Hematopoietic multipotent progenitor cell treated with erythropoietin and hydrocortisone succinate and interleukin-3 and kit ligand, for 6 days (in vitro differentiated cells): ENCODE measurements at regions not wholly inside any gene's neighbourhood (a gene's known extent, or its start where the extent isn't known, plus 50 kb on each side); places are given as distances from the start of the nearest gene placed in this dataset.
"Not testable (repeated sequence)": the region's sequence is repeated elsewhere in the genome, so short reads cannot be mapped to it uniquely, and the experiment has no call there.

ENCODE experiments used
- DNase-seq: peaks from one replicate; pipeline ENCODE4 v3.0.0-alpha.2; 2015

DNA sequence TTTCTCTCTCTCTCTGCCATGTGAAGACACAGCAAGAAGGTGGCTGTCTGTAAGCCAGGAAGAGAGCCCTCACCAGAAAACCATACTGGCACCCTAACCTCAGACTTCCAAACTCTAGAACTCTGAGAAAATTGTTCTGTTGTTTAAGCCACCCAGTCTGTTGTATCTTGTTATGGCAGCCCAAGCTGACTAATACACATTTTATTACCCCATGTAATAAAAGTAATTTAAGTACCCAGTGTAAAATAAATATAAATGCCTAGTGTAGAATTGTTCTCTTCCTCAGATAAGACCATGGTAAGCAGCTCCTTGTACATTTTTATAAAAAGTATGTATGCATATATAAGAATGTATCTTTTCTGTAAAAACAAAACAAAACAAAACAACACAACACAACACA, 119.7 kb downstream of the DTL start:
- DNase-seq = no peak

DNA sequence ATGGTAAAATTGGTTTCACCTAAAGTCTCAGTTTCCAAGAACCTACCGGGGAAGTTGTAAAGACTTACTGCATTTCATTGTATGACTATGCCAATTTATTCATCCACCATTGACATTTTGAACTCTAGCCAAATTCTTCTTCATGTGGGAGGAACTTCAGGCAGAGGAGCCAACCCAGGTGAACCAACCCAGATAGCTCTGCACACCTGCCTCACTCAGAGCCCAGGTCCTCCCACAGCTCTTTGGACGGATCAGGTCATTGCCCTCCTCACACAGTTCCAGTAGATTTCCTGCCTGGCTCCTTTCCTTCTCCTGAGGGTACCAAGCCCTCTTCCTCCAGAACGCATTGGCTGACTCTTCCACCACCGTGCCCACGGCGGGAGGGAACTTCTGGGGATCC, 121.7 kb downstream of the DTL start:
- no peak for DNase-seq

DNA sequence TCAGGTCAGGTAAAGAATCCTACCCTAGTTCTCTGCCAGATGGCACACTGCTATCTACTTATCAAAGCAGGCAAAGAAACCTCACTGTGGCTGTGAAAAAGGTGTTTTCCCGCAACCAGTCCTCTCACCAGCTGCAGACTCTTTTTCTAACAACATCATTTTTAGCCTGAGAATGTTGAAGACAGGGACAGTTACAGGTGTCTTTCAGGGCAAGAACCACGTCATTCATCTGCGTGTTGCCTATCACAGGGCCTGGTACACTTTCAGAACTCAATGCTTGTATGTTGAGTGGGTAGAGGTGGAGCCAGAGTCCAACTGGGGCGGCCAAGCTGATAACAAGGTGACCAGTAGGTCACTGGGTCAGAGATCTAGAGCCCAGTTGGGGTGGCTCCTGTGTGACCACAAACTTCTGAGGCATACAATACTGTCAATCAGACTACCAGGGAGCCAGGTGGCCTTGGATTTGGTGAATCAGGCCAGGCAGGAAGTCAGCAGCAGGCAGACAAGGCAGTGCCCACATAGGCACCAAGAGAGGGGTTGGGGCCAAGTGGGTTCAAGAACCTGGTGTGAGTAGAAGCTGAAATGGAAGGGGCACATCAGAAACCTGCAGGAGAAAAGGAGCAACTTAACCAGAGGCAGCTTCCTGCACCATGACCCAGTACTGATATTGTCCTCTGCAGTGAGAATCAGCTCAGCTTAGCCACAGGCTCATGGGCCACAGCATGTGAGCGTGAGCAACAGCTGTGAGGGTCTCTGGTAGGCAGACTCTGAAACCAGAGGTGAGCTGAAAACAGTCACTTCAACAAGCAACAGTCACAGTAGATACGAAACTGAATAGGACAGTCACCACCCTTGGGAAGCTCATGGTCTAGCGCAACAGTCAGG, 123.6 kb downstream of the DTL start:
- no peak for DNase-seq

DNA sequence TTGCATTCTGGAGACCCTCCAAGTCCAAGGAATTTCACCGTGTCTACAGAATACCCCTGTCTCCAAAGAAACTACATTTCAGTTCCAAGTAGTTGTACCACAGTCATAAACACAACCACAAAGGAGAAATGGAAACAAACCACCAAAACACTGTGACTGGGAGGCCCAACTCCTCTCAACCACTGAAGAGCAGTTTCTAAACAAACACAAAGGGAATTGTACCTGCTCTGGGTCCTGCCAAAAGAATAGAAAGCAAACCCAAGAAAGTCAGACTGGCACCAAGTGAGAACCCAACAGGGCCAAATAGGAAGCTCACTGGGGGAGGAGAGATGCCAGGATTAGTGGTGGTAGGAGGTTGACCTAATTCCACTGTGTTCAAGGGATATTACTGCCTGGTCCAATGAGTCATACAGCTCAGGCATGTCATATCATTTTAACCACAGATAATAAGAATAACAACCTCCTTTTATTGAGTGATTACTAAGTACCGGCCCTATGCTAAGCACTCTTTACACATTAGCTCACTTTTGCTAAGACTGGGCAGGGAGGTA, 123.9 kb upstream of the PPP2R5A start:
- DNase-seq = peak; percentile 62

DNA sequence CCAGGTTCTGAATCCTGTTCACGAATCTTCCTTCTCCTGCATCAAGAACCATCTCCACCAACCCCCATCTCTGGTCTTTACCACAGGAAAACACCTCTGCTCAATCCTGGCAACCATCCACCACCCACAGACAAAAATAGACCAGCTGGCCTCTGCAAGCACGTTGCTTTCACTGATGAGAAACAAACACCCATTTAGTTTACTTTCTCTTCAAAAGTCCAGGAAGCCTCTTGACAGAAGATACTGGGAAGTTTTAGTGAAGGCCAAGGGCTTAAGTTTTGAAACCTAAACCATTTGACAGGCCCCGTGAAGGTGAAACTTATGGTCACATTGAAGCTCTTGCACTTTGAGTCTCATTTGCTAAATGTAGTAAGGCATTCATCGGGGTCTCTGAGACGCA, 122.6 kb upstream of the PPP2R5A start:
- peak; percentile 59 for DNase-seq

DNA sequence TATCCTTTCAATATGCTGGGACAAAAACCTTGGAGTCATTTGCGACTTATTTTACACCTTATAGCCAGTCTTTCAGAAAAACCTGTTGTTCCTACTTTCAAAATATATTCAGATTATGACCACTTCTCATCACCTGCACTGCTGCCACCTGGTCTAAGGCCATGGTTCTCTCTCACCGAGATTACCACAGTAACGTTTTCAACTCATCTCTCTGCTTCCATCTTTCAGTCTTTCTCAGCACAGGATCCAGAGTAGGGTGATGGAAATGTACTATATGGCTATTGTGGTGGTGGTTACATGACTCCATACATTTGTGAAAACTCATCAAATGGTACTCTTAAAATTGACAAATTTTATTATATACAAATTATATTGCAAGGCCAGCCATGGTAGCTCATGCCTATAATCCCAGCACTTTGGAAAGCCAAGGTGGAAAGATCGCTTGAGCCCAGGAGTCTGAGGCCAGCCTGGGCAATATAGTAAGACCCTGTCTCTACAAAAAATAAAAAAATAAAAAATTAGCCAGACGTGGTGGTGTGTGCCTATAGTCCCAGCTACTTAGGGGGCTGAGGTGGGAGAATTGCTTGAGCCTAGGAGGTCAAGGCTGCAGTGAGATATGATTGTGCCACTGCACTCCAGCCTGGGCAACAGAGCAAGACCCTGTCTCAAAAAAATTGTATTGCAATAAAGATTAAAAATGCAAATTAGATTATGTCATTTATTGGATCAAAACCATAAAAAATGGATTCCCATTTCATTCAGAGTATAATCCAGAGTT, 120.9 kb upstream of the PPP2R5A start:
- DNase-seq = no peak

DNA sequence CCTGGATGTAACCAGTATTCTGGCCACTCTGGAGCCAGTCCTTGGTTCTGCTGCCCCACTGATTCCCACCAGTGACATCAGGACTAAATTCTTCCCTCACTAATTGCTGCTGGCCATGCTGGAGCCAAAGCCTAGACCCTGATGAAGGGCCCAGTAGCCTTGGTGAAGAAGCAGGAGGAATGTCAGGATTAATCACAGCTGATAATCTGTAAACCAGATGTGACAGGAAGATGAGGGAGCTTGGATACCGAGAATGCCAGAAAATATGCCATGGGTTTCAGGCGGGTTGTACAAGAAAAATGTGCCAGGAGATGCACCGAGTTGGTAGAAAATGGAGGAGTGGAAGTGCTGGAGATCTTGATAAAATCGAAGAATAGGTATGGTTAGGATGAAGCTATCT, 119.0 kb upstream of the PPP2R5A start:
- no peak for DNase-seq

DNA sequence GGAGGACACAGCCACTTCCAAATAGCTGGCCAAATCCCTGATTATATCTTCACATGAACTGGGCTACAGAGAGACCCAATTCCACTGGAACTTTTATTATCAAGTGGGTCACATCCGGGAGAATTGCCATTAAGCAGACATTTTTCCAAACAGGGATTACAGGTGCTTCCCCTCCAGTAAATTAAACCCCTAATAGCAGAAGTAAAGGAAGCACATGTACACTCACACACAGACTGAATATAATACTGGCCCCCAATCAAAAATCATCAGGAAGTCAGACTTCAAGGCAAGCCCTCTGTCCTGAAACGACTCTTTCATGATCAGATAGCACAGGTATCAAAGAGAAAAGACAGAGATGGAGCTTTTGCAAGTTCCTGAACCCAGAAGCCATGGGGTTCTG, 118.6 kb upstream of the PPP2R5A start:
- DNase-seq = no peak

DNA sequence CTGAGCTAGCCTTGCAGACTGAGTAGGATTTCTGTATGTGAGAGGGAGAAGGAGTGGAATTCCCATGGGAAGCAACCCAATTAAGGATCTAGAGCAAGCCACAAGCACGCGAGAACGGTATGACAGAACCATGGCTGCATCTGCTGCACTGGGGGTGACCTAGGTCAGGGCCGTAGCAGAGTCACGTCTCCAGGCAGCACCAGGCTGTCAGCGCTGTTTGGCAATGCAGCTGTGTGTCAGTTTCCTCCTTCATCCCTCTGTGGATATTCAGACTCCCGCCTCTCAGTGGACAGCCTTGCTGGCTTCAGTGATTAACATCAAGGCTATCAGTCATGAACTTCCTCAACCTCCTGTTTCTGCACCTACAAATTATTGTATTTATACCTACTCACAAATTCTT, 118.1 kb upstream of the PPP2R5A start:
- no peak for DNase-seq

DNA sequence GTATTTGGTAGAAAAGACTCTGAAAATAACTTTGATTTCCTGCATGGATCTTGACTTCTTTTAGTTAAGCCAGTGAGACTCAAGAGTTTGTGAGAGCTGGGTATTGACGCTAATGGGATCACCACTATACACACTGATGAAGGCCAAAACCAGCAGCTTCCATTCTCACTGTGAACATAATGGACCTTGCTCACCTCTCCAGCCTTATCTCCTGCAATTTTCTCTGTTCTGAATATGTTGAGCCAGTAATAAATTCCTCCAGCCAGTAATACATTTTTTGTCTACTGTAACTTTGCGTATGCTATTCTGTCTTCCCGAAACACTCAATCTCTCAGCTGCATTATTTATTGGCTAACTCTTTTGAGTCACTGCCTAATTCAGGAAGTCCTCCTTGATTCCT, 111.6 kb upstream of the PPP2R5A start:
- no peak for DNase-seq

DNA sequence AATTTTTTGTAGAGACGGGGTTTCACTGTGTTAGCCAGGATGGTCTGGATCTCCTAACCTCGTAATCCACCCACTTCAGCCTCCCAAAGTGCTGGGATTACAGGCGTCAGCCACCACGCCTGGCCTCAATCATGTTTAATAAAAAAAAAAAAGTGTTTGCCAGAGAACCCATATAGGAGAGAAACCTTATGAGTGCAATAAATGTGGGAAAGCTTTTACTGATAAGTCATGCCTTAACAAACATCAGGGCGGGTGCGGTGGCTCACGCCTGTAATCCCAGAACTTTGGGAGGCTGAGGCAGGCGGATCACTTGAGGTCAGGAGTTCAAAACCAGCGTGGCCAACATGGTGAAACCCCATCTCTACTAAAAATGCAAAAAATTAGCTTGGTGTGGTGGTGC, 110.9 kb upstream of the PPP2R5A start:
- not testable (repeated sequence) for DNase-seq

DNA sequence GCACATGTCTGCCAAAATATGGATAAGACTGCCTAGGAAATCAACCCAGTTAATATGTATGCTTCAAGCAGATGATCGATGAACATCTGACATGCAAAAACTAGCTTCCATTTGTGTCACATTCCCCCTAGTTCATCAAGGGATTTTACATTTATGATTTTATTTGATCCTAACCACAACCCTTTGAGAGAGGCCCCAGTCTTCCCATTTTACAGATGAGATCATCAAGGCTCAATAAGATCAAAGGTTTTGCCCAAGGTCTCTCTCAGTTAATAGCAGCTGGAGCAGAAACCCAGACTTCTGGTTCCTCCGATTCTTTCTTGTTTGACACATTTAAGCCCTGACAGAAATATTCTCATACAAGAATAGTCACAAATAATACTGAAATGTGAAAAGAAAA, 107.7 kb upstream of the PPP2R5A start:
- DNase-seq = no peak

DNA sequence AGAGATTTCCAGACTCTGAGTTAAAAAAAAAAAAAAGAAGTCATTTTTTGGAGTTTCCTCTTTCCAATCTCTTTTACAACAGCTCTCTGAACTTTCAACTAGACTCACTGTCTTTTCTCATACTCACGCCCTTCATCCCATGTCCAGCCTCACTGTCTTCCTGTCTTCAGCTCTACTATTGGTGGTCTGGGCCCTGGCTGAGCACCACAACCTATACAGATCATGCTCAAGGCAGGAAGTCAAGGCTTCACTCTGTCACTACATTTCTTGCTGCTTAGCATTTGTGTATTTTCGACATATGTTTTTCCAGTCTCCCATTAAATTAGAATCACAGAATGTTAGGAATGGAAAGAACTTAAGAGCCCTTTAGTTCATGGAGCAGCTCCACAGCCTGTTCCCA, 106.4 kb upstream of the PPP2R5A start:
- DNase-seq = no peak

DNA sequence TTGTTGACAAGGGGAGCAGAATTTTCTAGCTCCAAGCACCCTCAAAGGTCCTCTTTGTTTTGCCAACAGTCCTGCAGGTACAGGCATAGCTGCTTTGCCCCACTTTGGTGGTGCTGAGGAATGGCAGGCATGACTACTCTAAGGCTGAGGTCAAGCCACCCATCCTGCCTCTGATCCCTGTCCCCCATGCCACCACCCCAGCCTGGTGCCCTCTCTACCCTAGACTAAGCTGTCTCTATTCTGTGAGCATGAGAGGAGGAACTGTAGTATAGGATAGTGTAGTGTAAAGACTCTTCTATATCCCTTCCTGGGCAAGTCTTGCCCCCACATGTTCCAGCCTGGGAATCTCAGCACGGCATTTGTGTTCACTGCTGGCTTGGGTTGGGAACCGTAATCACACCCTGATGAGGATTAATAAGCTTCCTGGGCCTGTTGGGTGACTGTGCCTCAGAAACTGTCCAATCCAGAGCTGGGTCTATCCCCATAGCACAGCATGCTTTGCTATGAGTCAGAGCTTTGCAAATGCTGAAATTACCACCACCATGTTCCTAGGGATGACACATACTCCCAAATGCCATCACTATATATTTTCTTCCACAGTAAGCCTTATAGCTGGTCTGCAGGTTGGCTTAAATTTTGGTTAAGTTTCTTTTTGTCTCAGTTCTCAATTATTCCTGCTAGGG, 105.7 kb upstream of the PPP2R5A start:
- no peak for DNase-seq

DNA sequence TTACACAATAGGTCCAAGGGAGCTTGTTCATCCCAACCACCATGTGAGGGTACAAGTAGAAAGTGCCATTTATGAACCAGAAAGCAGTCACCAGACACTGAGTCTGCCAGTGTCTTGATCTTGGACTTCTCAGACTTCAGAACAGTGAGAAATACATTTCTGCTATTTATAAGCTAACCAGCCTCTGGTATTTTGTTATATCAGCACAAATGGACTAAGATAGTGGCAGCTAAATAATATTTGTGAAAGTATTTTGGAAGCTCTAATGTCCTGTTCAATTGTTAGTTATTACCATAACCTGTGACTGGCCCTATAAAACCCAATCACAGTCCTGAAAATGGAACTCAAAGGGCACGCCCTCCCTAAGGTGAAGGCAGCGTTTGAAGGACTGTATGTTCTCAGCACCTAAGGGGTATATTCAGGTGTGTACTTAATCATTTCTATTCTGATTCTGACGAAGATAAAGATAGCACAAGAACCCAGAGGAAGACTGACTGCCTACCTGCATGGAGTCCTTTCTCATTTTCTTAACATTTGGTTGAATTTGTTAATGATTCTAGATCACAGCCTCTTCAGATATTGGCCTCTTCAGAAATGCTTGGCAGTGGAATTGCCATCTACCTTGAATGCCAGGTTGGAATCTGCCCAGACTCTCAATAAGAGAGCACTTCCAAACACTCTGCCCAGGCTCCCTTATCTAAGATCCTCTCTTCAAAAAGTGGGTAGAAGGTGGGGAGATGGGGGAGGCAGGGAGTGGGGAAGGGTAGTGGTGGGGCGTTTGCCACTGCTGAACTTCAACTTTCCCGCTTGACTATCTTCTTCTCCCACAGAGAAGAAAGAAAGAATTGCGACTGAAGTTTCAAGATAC, 104.0 kb upstream of the PPP2R5A start:
- DNase-seq = no peak

DNA sequence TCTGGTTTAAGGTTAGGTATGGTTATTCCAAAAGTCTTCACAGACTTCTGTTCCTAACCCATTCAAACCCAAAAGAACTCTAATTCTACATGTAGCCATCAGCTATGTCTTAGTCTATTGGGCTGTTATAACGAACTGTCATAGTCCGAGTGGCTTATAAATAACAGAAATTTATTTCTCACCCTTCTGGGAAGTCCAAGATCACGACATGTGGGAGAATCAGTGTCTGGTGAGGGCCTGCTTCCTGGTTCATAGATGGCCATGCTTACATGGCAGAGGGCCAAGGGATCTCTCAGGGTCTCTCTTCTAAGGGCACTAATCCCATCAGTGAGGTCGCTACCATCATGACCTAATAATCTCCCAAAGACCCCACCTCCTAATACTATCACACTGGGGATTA, 103.0 kb upstream of the PPP2R5A start:
- no peak for DNase-seq

DNA sequence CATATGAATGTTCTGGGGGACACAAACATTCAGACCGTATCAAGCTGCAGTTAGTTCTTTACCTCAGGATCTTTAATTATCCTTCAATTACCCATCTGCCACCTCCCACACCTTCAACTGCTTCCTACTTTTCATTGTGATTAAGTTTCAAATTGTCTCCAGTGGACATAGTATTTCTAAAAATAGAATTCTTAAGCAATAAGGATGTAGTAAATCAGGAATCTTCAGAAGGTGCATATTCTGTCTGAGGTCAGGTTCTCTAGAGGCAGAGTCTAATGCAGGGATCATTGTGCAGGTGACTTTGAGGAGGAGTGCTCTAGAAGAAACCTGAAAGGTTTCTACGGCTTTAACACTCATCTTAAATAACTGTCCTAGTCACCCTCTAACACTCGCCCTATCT, 102.6 kb upstream of the PPP2R5A start:
- DNase-seq = no peak

DNA sequence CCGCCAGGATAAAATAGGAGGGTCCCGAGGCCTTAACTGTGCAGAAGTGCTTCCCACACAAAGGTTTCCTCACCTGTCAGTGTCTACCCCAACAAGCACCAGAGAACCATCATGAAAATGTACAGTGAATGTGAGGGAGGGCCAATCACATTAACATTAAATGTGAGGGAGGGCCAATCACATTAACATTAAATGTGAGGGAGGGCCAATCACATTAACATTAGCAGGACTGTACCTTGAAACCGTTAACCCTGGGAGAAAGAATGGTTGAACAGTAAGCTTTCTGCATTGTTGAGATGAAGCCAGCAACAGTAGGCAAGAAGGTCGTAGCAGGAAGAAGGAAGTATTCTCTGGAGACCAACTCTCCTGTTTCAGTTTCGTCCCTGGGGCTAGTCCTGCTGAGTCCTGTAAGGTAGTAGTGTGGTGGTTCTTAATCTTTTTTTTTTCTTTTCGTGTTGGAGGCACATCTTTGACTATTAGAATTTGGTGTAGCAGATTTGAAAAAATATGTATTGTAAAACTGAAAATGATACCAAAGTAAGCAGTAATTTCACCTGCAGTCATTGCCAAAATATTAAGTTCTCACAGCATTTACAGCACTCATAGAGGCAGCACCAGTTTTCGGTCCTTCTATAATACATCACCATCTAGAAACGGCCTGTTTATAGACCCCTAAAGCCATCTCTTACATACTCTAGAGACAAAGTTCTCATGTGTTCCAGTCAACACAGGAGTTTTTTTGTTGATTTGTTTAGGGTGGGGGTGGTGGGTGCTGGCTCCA, 98.6 kb upstream of the PPP2R5A start:
- peak; percentile 16 for DNase-seq

DNA sequence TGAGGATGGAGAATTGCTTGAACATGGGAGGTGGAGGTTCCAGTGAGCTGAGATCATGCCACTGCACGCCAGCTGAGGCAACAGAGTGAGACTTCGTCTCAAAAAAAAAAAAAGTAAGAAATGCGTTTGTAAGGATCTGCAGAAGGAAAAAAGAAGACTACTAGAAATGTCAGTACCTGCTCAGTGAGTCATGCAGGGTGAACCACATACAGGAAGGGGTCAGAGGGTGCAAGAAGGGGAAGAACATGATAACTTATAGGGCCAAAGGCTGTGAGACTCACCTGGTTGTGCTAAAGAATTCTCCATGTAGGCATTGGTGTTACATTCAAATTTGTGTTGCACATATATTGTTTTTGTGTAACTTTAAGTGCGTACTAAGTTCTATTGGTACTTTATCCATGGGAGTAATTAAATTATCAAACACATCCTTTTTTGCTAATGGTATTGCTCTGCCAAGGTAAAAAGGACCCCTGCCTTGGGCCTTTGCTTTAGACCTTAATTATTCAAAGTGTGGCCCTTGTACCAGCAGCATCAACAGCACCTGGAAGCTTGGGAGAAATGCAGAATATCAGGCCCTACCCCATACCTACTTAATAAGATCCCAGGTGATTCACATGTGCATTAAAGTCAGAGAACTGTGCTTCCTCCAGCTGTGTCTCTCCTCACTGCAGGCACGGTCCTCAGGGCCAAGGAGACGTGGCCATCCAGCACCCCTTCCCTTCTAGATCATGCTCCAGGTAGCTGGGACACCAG, 96.4 kb upstream of the PPP2R5A start:
- DNase-seq = no peak

DNA sequence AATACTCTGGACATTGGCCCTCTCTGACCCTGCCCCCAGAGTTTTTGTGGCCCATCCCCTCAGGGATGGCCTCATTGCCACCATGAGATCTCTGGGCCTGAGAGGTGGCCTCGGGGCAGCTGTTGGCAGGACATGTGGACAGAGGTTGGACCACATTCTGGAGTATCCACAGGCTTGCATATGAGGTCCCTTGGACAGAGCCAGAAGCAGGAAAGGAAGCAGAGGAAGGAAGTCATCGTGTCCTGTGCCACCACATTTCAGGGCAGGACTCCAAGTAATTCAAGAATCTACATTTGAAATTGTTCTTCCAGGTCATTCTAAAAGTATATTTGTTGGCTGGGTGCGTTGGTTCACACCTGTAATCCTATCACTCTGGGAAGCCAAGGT, 95.9 kb upstream of the PPP2R5A start:
- no peak for DNase-seq

DNA sequence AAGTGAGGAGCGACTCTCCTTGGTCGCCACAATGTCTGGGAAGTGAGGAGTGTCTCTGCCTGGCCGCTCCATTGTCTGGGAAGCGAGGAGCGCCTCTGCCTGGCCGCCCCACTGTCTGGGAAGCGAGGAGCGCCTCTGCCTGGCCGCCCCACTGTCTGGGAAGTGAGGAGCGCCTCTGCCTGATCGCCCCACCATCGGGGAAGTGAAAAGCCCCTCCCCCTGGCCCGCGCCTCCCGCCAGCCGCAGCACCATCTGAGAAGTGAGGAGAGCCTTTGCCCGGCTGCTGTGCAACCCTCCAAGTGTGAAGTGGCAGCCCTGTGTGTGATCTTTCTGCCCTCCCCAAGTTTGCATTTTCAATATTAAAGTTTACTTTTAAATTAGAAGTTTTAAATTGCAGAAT, 95.0 kb upstream of the PPP2R5A start:
- DNase-seq = no peak
